ENCODE measurements at regions not wholly inside any gene's neighbourhood (a gene's known extent, or its start where the extent isn't known, plus 50 kb on each side); places are given as distances from the start of the nearest gene placed in this dataset.

GRCh38 chr15:70264014-70264582 is 166.4 kb upstream of the TLE3 start:
- Histone ChIP-seq H3K4me3 (ENCODE audit: low read depth, low read length) (no peak overlapping the region), H3K27ac (ENCODE audit: low read depth, low read length) (no peak overlapping the region), H3K27me3 (ENCODE audit: control insufficient read depth, insufficient read depth, low read length) (peaks cover 32% of the 10 kb centered on the region), H3K9me3 (ENCODE audit: control insufficient read depth, insufficient read depth, low read length) (no peaks in the 10 kb centered on the region; the same call in 1 of the 2 replicates)
- TF ChIP-seq, protein P1, sequence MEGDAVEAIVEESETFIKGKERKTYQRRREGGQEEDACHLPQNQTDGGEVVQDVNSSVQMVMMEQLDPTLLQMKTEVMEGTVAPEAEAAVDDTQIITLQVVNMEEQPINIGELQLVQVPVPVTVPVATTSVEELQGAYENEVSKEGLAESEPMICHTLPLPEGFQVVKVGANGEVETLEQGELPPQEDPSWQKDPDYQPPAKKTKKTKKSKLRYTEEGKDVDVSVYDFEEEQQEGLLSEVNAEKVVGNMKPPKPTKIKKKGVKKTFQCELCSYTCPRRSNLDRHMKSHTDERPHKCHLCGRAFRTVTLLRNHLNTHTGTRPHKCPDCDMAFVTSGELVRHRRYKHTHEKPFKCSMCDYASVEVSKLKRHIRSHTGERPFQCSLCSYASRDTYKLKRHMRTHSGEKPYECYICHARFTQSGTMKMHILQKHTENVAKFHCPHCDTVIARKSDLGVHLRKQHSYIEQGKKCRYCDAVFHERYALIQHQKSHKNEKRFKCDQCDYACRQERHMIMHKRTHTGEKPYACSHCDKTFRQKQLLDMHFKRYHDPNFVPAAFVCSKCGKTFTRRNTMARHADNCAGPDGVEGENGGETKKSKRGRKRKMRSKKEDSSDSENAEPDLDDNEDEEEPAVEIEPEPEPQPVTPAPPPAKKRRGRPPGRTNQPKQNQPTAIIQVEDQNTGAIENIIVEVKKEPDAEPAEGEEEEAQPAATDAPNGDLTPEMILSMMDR (IDR thresholded peaks at IDR 0.05; ENCODE audit: low read depth, low read length): no peak
- no peak for DNase-seq (ENCODE audit: low read depth, low spot score)
- POLR2A ChIA-PET: no interaction called here
- CTCF ChIA-PET: no interaction called here

GRCh38 chr15:70262591-70263274 is 165.0 kb upstream of the TLE3 start:
- TF ChIP-seq, protein P1 (IDR thresholded peaks at IDR 0.05; ENCODE audit: low read depth, low read length): no peak
- CTCF ChIA-PET: no interaction called here
- Histone ChIP-seq H3K9me3 (ENCODE audit: control insufficient read depth, insufficient read depth, low read length) (peaks cover 3% of the 10 kb centered on the region; the same call in 1 of the 2 replicates), H3K27ac (ENCODE audit: low read depth, low read length) (no peak overlapping the region), H3K27me3 (ENCODE audit: control insufficient read depth, insufficient read depth, low read length) (peaks cover 23% of the 10 kb centered on the region), H3K4me3 (ENCODE audit: low read depth, low read length) (no peak overlapping the region)
- POLR2A ChIA-PET: no interaction called here
- no peak for DNase-seq (ENCODE audit: low read depth, low spot score)

DNA sequence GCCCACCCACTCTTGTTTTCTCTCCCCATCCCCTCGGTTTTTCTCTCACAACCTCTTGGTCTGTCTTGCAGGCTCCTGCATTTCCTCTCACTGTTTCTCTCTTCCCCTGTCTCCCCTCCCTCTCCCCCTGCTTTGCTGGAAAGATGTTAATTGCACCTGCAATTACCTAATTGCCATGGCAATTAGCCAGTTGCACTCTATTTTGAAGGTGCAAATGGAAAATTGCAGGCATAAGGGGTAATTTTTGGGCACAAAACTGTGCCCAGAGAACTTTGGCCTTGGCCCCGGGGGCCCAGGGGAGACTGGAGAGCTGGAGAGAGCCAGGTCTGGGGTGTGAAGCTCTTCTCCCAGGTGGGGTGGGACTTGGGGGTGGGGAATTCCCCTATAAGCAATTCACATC is 164.5 kb upstream of the TLE3 start:
- peaks cover 23% of the 10 kb centered on the region for H3K27me3 ChIP-seq (ENCODE audit: control insufficient read depth, insufficient read depth, low read length)
- ChIA-PET CTCF (no interaction called here), POLR2A (no interaction called here)
- no peak for DNase-seq (ENCODE audit: low read depth, low spot score)
- TF ChIP-seq, protein P1 (IDR thresholded peaks at IDR 0.05; ENCODE audit: low read depth, low read length): no peak
- no peak overlapping the region for H3K4me3 ChIP-seq (ENCODE audit: low read depth, low read length)
- H3K27ac ChIP-seq (ENCODE audit: low read depth, low read length): no peak overlapping the region
- peaks cover 3% of the 10 kb centered on the region; the same call in 1 of the 2 replicates for H3K9me3 ChIP-seq (ENCODE audit: control insufficient read depth, insufficient read depth, low read length)

GRCh38 chr15:70261083-70261482 is 163.4 kb upstream of the TLE3 start:
- DNase-seq (ENCODE audit: low read depth, low spot score): no peak
- ChIA-PET CTCF (no interaction called here), POLR2A (no interaction called here)
- Histone ChIP-seq H3K4me3 (ENCODE audit: low read depth, low read length) (no peak overlapping the region), H3K27me3 (ENCODE audit: control insufficient read depth, insufficient read depth, low read length) (peaks cover 20% of the 10 kb centered on the region), H3K27ac (ENCODE audit: low read depth, low read length) (no peak overlapping the region), H3K9me3 (ENCODE audit: control insufficient read depth, insufficient read depth, low read length) (peaks cover 3% of the 10 kb centered on the region; the same call in 1 of the 2 replicates)
- TF ChIP-seq, protein P1 (IDR thresholded peaks at IDR 0.05; ENCODE audit: low read depth, low read length): no peak

- no peak overlapping the region for H3K4me3 ChIP-seq (ENCODE audit: low read depth, low read length)
- TF ChIP-seq, protein P1 (IDR thresholded peaks at IDR 0.05; ENCODE audit: low read depth, low read length): no peak
- peaks cover 22% of the 10 kb centered on the region for H3K27me3 ChIP-seq (ENCODE audit: control insufficient read depth, insufficient read depth, low read length)
- H3K27ac ChIP-seq (ENCODE audit: low read depth, low read length): no peak overlapping the region
- no peak for DNase-seq (ENCODE audit: low read depth, low spot score)
- ChIA-PET POLR2A (no interaction called here), CTCF (no interaction called here)
- H3K9me3 ChIP-seq (ENCODE audit: control insufficient read depth, insufficient read depth, low read length): peaks cover 3% of the 10 kb centered on the region; the same call in 1 of the 2 replicates
Measured at GRCh38 chr15:70260580-70260979, 162.9 kb upstream of the TLE3 start.

Data from AG04450 (cell line).